LNCAP (cell line): ENCODE measurements at regions not wholly inside any gene's neighbourhood (a gene's known extent, or its start where the extent isn't known, plus 50 kb on each side); places are given as distances from the start of the nearest gene placed in this dataset.

Experiments used
- TF ChIP-seq, protein P1 (sequence below): fragments of 450-650 bp; IDR thresholded peaks from 2 replicates; pipeline ENCODE4 v1.5.1; 2017; ENCODE audit warnings: mild to moderate bottlenecking

DNA sequence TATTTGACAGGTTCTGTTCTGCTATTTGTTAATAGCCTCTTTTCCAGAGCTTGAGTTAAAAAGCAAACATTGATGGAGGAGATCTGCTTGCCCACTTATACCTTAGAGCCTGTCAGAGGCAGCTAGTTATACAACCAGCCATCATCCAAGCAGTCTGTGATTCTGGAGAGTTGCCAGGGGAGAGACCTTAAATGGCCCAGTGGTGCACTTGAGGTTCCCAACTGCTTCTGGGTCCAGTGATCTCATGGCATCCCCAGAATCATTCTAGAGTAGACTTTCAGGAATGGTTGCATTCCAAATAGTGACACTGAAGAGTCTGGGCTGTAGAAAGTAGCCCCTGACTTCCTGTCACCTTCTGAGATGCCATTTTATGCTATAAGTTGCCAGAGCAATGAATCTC, 160.7 kb downstream of the FHIP1A start:
- TF ChIP-seq, protein P1, sequence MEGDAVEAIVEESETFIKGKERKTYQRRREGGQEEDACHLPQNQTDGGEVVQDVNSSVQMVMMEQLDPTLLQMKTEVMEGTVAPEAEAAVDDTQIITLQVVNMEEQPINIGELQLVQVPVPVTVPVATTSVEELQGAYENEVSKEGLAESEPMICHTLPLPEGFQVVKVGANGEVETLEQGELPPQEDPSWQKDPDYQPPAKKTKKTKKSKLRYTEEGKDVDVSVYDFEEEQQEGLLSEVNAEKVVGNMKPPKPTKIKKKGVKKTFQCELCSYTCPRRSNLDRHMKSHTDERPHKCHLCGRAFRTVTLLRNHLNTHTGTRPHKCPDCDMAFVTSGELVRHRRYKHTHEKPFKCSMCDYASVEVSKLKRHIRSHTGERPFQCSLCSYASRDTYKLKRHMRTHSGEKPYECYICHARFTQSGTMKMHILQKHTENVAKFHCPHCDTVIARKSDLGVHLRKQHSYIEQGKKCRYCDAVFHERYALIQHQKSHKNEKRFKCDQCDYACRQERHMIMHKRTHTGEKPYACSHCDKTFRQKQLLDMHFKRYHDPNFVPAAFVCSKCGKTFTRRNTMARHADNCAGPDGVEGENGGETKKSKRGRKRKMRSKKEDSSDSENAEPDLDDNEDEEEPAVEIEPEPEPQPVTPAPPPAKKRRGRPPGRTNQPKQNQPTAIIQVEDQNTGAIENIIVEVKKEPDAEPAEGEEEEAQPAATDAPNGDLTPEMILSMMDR: no peak

DNA sequence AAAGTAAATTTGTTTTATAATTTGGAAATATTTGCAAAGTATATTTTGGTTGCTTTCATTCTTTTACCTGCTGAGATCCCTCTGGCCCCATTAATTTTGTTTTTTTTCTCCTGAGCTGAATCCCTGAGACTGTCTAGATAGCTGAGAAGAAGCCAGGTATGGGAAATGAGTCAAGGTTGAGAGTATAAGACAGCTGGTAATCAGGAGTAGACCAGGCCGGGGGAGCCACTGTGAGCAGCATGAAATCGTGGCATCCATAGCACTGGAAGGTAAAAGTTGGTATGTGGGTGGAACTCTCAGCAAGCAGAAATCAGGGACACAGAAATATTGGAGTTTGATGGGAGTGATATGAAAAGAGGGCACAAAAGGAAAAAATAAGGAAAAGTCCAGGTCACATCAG, 164.5 kb downstream of the FHIP1A start:
- TF ChIP-seq, protein P1: no peak

DNA sequence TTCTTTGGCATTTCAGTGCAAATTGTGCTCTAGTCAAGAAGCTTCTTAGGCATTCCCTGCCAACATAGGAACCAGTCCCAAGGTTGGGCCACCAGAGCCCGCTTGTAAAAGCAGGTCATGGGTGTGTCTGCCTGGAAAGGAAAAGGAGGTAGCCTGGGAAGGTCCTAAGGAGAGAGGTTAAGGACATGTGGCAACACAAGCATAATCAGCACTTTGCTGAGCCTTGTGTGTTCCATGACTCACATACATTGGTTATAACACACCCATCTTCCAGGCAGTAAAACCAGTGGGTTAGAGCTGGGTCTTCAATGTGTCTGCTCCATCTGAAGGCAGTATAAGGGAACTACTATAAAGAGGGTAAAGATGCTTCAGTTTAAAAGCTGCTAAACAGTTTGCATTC, 165.0 kb downstream of the FHIP1A start:
- TF ChIP-seq, protein P1: no peak

DNA sequence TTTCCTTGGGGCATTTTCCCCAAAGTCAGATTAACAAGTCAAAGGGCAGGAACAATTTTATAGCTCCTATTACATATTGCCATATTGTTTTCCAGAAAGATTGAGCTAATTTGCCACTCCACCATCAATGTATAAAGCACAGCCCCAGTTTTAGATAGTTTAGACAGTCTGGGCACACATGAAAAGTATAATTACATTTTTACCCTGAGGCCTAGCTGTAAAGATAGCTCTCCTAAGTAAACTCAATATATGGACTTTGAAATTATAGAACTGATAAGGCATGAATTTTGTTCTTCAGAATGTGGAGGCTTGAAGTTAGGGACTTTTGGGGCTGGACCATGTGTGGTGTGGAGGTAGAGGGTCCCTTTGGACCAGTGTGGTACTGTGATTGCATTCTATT, 166.0 kb downstream of the FHIP1A start:
- TF ChIP-seq, protein P1: no peak

DNA sequence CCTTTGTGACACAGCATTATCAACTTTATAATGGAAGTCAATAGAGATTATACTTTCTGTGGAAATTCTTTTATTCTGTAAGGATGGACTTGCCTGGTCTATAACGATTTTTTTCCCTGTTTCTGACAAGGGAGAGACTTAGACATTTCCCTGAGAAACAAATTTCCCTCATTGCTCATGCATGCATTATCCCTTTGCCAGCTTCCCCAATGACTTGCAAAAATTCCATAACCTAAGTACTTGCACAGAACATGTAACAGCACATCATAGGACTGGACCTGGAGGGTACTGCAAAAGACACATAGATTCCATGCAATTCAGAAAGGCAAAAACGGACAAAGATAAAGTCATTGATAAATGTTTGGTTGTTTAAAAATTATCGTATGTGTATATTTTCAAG, 166.7 kb downstream of the FHIP1A start:
- TF ChIP-seq, protein P1: no peak

DNA sequence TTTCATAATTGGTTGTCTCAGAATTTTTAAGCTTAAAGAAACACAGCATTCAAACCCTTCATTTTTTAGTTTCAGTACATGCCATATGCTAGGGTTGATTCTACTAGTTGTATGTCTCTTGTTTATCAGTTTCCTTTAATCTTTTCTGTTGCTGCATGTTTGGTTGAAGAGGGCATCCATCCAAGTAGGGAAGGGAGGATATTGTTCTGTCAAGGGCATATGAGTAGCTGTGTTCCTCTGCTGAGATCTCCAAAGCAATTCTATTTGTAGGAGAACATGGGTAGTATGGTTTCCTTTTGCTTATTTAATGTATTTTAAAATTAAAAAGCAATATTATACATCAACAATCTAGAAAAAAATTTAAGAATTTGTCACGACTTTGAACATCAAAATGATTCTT, 167.7 kb downstream of the FHIP1A start:
- TF ChIP-seq, protein P1: no peak

DNA sequence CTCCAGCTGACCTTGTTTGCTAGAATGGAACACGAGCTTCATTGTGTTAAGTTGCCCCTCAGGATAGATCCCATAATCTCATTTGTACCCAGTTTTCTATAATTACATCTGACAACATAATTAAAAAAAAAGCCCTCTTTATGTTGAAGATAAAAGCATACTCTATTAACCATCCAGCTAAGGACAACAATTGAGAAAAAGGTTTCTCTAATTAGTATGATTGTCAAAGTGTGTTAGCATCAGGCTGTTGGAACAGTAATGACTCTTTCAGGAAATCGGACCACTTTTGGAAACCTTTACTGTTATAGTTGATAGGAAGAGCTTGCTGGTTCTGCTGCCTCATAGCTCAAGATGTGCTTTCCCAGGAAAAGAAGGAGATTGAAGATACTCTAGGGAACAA, 172.6 kb downstream of the FHIP1A start:
- TF ChIP-seq, protein P1: no peak

DNA sequence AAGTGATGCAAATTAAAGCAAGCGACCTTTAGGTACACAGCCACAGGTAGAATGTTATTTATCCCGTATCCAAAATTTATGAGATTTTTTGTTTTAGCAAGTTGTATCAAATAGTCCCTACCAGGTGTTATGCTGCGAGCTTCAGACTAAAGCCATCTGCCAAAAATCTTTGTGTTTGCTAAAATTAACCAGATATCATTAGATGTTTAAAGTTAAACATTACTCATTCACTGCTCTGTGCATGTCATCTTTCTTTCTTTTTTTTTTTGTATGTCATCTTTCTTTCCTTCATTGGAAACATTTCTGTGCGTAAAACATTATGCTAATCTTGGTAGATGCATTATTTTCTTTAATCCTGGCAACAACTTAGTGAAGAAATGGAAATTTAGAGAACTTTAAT, 173.1 kb downstream of the FHIP1A start:
- TF ChIP-seq, protein P1: no peak
